CD4-positive, alpha-beta T cell treated with Interferon alpha-2 for 1 hour (primary cell): ENCODE measurements at regions not wholly inside any gene's neighbourhood (a gene's known extent, or its start where the extent isn't known, plus 50 kb on each side); places are given as distances from the start of the nearest gene placed in this dataset.

Source experiments
- DNase-seq, 2 donors: peaks; one replicate each; pipeline ENCODE4 v3.0.0-alpha.2; 2020 to 2022

- no peak for DNase-seq
Measured at GRCh38 chr14:81849714-81850113, 316.1 kb upstream of the SEL1L start.

- DNase-seq, result no peak
Measured at GRCh38 chr14:81855007-81855406, 321.4 kb upstream of the SEL1L start.

- DNase-seq, result no peak
Measured at GRCh38 chr14:81859046-81859445, 325.4 kb upstream of the SEL1L start.

- no peak for DNase-seq
Measured at GRCh38 chr14:81868172-81868571, 334.5 kb upstream of the SEL1L start.

- DNase-seq, result no peak
Measured at GRCh38 chr14:81871706-81872105, 338.1 kb upstream of the SEL1L start.

GRCh38 chr14:81884382-81884781 is 350.7 kb upstream of the SEL1L start:
- DNase-seq, result no peak

- DNase-seq, result no peak
Measured at GRCh38 chr14:81886588-81886987, 352.9 kb upstream of the SEL1L start.

GRCh38 chr14:81889529-81889928 is 355.9 kb upstream of the SEL1L start:
- no peak for DNase-seq

GRCh38 chr14:81890020-81890419 is 356.4 kb upstream of the SEL1L start:
- no peak for DNase-seq

GRCh38 chr14:81903477-81903876 is 369.8 kb upstream of the SEL1L start:
- no peak for DNase-seq

GRCh38 chr14:81927070-81927469 is 393.4 kb upstream of the SEL1L start:
- no peak for DNase-seq

GRCh38 chr14:81931828-81932227 is 398.2 kb upstream of the SEL1L start:
- no peak for DNase-seq

GRCh38 chr14:81936348-81936747 is 402.7 kb upstream of the SEL1L start:
- DNase-seq, result no peak

- no peak for DNase-seq
Measured at GRCh38 chr14:81936902-81937301, 403.2 kb upstream of the SEL1L start.

- DNase-seq, result no peak
Measured at GRCh38 chr14:81938341-81938740, 404.7 kb upstream of the SEL1L start.

GRCh38 chr14:81940651-81941050 is 407.0 kb upstream of the SEL1L start:
- DNase-seq, result no peak

- no peak for DNase-seq
Measured at GRCh38 chr14:81942071-81942470, 408.4 kb upstream of the SEL1L start.

- no peak for DNase-seq
Measured at GRCh38 chr14:81946375-81946774, 412.7 kb upstream of the SEL1L start.

- DNase-seq, result no peak
Measured at GRCh38 chr14:81946834-81947798, 413.5 kb upstream of the SEL1L start.

- DNase-seq, result no peak
Measured at GRCh38 chr14:81952917-81953316, 419.3 kb upstream of the SEL1L start.

- DNase-seq, result no peak
Measured at GRCh38 chr14:81953419-81953818, 419.8 kb upstream of the SEL1L start.

GRCh38 chr14:81955123-81955522 is 421.5 kb upstream of the SEL1L start:
- DNase-seq, result no peak

GRCh38 chr14:81960781-81961180 is 427.1 kb upstream of the SEL1L start:
- no peak for DNase-seq

GRCh38 chr14:81963846-81964245 is 430.2 kb upstream of the SEL1L start:
- DNase-seq, result no peak

- DNase-seq, result no peak
Measured at GRCh38 chr14:81970307-81970706, 436.7 kb upstream of the SEL1L start.
